Keratinocyte (primary cell): ENCODE measurements at regions not wholly inside any gene's neighbourhood (a gene's known extent, or its start where the extent isn't known, plus 50 kb on each side); places are given as distances from the start of the nearest gene placed in this dataset.

Experiments used
- DNase-seq: peaks from one replicate; pipeline ENCODE4 v3.0.0-alpha.2; 2011; ENCODE audit warnings: low read depth, missing footprints, low spot score
- FAIRE-seq: peaks from 2 replicates; lab custom pipeline; 2011; peaks lifted over from hg19 to GRCh38; lab: Jason Lieb, UNC
- H2AFZ ChIP-seq: 2 replicates; pipeline ENCODE4 v1.6.0; 2012; ENCODE audit warnings: low read length, control low read depth, inconsistent platforms; ENCODE audit not compliant: control insufficient read depth
- H3K27ac ChIP-seq: 2 replicates; pipeline ENCODE4 v1.5.1; 2011; ENCODE audit warnings: low read length; ENCODE audit not compliant: control insufficient read depth, insufficient read depth
- H3K27me3 ChIP-seq: 3 replicates; pipeline ENCODE4 v1.6.0; 2011; ENCODE audit warnings: low read length; ENCODE audit not compliant: control insufficient read depth, insufficient read depth; ENCODE audit errors: extremely low read depth
- H3K36me3 ChIP-seq, 2 experiments: 2 replicates in 1 of 2; 3 replicates in 1 of 2; pipeline ENCODE4 v1.5.1; 2011; ENCODE audit warnings: low read length in 2 of 2, mild to moderate bottlenecking in 1 of 2; ENCODE audit not compliant: control insufficient read depth in 2 of 2, insufficient read depth in 2 of 2; ENCODE audit errors: extremely low read depth in 1 of 2
- H3K4me1 ChIP-seq: 3 replicates; pipeline ENCODE4 v1.5.1; 2011; ENCODE audit warnings: low read length; ENCODE audit not compliant: control insufficient read depth, insufficient read depth; ENCODE audit errors: extremely low read depth
- H3K4me2 ChIP-seq: 3 replicates; pipeline ENCODE4 v1.6.0; 2011; ENCODE audit warnings: low read depth, low read length; ENCODE audit not compliant: control insufficient read depth, insufficient read depth; ENCODE audit errors: extremely low read depth
- H3K4me3 ChIP-seq, 3 experiments: fragments of 200-600 bp in 1 of 3; sonication (generic) in 1 of 3; 2 replicates in 2 of 3; 3 replicates in 1 of 3; pipeline ENCODE4 v1.5.1; 2011 to 2016; ENCODE audit warnings: low read length in 3 of 3, mild to moderate bottlenecking in 3 of 3, control low read depth in 2 of 3, inconsistent platforms in 1 of 3, low read depth in 1 of 3, mixed read lengths in 1 of 3, mixed run types in 1 of 3, moderate library complexity in 1 of 3; ENCODE audit not compliant: control insufficient read depth in 2 of 3, insufficient read depth in 2 of 3; ENCODE audit errors: extremely low read depth in 1 of 3
- H3K79me2 ChIP-seq: 2 replicates; pipeline ENCODE4 v1.6.0; 2012; ENCODE audit warnings: low read length; ENCODE audit not compliant: control insufficient read depth, insufficient read depth
- H3K9ac ChIP-seq: 3 replicates; pipeline ENCODE4 v1.6.0; 2011; ENCODE audit warnings: low read length; ENCODE audit not compliant: control insufficient read depth, insufficient read depth; ENCODE audit errors: extremely low read depth
- H3K9me1 ChIP-seq: 3 replicates; pipeline ENCODE4 v1.6.0; 2011; ENCODE audit warnings: low read length; ENCODE audit not compliant: control insufficient read depth, insufficient read depth; ENCODE audit errors: extremely low read depth
- H3K9me3 ChIP-seq: 2 replicates; pipeline ENCODE4 v1.5.1; 2012; ENCODE audit warnings: low read depth, low read length; ENCODE audit not compliant: control insufficient read depth
- H4K20me1 ChIP-seq: 3 replicates; pipeline ENCODE4 v1.6.0; 2011; ENCODE audit warnings: low read length; ENCODE audit not compliant: control insufficient read depth, insufficient read depth; ENCODE audit errors: extremely low read depth
- EZH2 ChIP-seq: IDR thresholded peaks from one replicate; pipeline ENCODE4 v1.6.1; 2012; ENCODE audit warnings: inconsistent platforms, mild to moderate bottlenecking, low read length, moderate library complexity
- dilution Hi-C: fragments of 300-500 bp; cut with MboI; formaldehyde crosslinking; loops from one replicate; pipeline ENCODE4 v1.7.0; 2020; ENCODE audit warnings: low sequenced_read_pairs; ENCODE audit not compliant: extremely low pct_ligation_motif_present
- TF ChIP-seq, protein P1 (sequence below), 3 experiments: IDR thresholded peaks in 1 of 3; conservative IDR thresholded peaks in 1 of 3; optimal IDR thresholded peaks in 1 of 3; 2 replicates in 2 of 3; 3 replicates in 1 of 3; pipeline versions ENCODE3 to v1.5.1; 2011; ENCODE audit warnings: low read length in 3 of 3, mild to moderate bottlenecking in 3 of 3, moderate library complexity in 2 of 3, control low read depth in 1 of 3, inconsistent platforms in 1 of 3; ENCODE audit not compliant: insufficient read depth in 2 of 3; ENCODE audit errors: extremely low read depth in 1 of 3

DNA sequence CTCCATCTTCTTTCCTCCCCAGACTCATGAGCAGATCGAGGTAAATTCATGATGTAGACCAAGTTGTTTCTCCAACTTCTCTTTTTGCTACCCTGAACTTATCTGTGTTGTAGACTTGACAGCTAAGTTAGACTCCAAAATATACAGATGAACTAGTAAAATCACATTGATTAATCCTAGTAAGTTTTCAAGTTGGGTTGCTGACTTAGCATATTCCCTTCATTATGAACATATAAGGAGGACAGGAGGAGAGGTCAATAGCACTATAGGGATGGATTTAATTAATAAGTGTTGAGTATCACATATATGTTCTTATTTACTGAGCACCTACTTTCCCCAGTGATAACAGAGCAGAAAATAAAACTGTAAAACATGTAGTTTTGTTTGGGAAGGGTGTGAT is 227.3 kb downstream of the TINAG start:
- H3K27ac ChIP-seq: no peak overlapping the region
- no peaks in the 10 kb centered on the region for H3K9me1 ChIP-seq
- H3K36me3 ChIP-seq: no peaks in the 10 kb centered on the region
- TF ChIP-seq EZH2: no peak
- TF ChIP-seq, protein P1, sequence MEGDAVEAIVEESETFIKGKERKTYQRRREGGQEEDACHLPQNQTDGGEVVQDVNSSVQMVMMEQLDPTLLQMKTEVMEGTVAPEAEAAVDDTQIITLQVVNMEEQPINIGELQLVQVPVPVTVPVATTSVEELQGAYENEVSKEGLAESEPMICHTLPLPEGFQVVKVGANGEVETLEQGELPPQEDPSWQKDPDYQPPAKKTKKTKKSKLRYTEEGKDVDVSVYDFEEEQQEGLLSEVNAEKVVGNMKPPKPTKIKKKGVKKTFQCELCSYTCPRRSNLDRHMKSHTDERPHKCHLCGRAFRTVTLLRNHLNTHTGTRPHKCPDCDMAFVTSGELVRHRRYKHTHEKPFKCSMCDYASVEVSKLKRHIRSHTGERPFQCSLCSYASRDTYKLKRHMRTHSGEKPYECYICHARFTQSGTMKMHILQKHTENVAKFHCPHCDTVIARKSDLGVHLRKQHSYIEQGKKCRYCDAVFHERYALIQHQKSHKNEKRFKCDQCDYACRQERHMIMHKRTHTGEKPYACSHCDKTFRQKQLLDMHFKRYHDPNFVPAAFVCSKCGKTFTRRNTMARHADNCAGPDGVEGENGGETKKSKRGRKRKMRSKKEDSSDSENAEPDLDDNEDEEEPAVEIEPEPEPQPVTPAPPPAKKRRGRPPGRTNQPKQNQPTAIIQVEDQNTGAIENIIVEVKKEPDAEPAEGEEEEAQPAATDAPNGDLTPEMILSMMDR (optimal IDR thresholded peaks at IDR 0.05 in 1 of 3, IDR thresholded peaks at IDR 0.05 in 1 of 3, conservative IDR thresholded peaks at IDR 0.05 in 1 of 3; ENCODE audit: extremely low read depth in 1 of 3, insufficient read depth in 2 of 3, low read length in 3 of 3): no peak
- H3K4me2 ChIP-seq: no peak overlapping the region
- no peak for DNase-seq
- H3K79me2 ChIP-seq: no peaks in the 10 kb centered on the region
- H3K4me3 ChIP-seq: no peak overlapping the region
- no peaks in the 10 kb centered on the region for H4K20me1 ChIP-seq
- dilution Hi-C loops: no loop called here
- no peaks in the 10 kb centered on the region for H3K27me3 ChIP-seq
- FAIRE-seq: no peak
- no peak overlapping the region for H2AFZ ChIP-seq
- H3K9ac ChIP-seq: no peak overlapping the region
- H3K9me3 ChIP-seq: no peaks in the 10 kb centered on the region
- no peaks in the 10 kb centered on the region for H3K4me1 ChIP-seq

DNA sequence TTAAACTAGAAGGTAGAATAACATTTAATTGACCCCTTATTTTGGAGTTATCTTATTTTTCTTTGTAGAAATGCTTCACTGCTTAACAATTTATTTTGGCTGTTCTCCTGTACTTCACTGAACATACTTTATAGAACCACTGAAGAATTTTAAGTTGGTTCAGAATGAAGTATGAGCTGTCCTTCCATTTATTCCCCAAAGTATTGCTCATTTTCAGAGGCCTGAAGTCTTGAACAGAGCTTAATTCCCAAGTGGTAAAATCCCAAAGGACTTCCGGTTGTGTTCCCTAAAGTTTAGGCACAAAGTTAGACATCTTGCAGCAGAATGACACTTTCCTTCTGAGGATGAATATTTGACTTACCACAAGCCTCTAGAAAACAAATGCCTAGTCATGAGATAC is 233.3 kb downstream of the TINAG start:
- FAIRE-seq: no peak

More for the DNA sequence above, 233.3 kb downstream of the TINAG start:
- H3K79me2 ChIP-seq: no peaks in the 10 kb centered on the region
- no peaks in the 10 kb centered on the region for H3K9me1 ChIP-seq
- TF ChIP-seq, protein P1 (optimal IDR thresholded peaks at IDR 0.05 in 1 of 3, IDR thresholded peaks at IDR 0.05 in 1 of 3, conservative IDR thresholded peaks at IDR 0.05 in 1 of 3; ENCODE audit: extremely low read depth in 1 of 3, insufficient read depth in 2 of 3, low read length in 3 of 3): no peak
- no peak for TF ChIP-seq EZH2
- H2AFZ ChIP-seq: no peak overlapping the region
- H3K9ac ChIP-seq: no peak overlapping the region
- H3K27me3 ChIP-seq: no peaks in the 10 kb centered on the region
- H3K27ac ChIP-seq: no peak overlapping the region
- no peaks in the 10 kb centered on the region for H3K36me3 ChIP-seq
- no peak overlapping the region for H3K4me2 ChIP-seq
- H3K9me3 ChIP-seq: no peaks in the 10 kb centered on the region
- no peaks in the 10 kb centered on the region for H4K20me1 ChIP-seq
- dilution Hi-C loops: no loop called here
- no peaks in the 10 kb centered on the region for H3K4me1 ChIP-seq
- DNase-seq: no peak
- H3K4me3 ChIP-seq: no peak overlapping the region
